GM12891 (cell line): ENCODE measurements at regions not wholly inside any gene's neighbourhood (a gene's known extent, or its start where the extent isn't known, plus 50 kb on each side); places are given as distances from the start of the nearest gene placed in this dataset.

Source experiments
- PAX5 ChIP-seq: IDR thresholded peaks from 2 replicates; pipeline ENCODE4 v1.6.1; 2011; ENCODE audit warnings: low read length, moderate library complexity, mild to moderate bottlenecking; ENCODE audit not compliant: insufficient read depth, severe bottlenecking
- POLR2A ChIP-seq: IDR thresholded peaks from 2 replicates; pipeline ENCODE4 v1.6.1; 2011; ENCODE audit warnings: low read depth, low read length, control low read depth
- POLR2AphosphoS5 ChIP-seq: IDR thresholded peaks from 2 replicates; pipeline ENCODE4 v1.6.1; 2011; ENCODE audit warnings: low read depth, low read length, control low read depth
- POU2F2 ChIP-seq: IDR thresholded peaks from 2 replicates; pipeline ENCODE4 v1.6.1; 2011; ENCODE audit warnings: low read depth, mild to moderate bottlenecking, control low read depth, low read length, moderate library complexity
- SPI1 ChIP-seq: IDR thresholded peaks from 2 replicates; pipeline ENCODE4 v1.6.1; 2011; ENCODE audit warnings: low read depth, low read length, control low read depth
- TAF1 ChIP-seq: IDR thresholded peaks from 2 replicates; pipeline ENCODE4 v1.6.1; 2011; ENCODE audit warnings: low read depth, low read length, control low read depth

- TF ChIP-seq POLR2A: no peak
- TF ChIP-seq POLR2AphosphoS5: no peak
- no peak for TF ChIP-seq SPI1
- TF ChIP-seq POU2F2: no peak
- no peak for TF ChIP-seq TAF1
- TF ChIP-seq PAX5: no peak
These were observed 98.5 kb upstream of the NGF start for GRCh38 chr1:115436596-115436995.
